ENCODE measurements at regions not wholly inside any gene's neighbourhood (a gene's known extent, or its start where the extent isn't known, plus 50 kb on each side); places are given as distances from the start of the nearest gene placed in this dataset.

- DNase-seq (ENCODE audit: low read depth, low spot score) = no peak
Observed at GRCh38 chr2:217479566-217479965, 523.2 kb downstream of the TNS1 start.

- peak; percentile 25 for DNase-seq (ENCODE audit: low read depth, low spot score)
Observed at GRCh38 chr2:217478831-217479455, 523.9 kb downstream of the TNS1 start.

GRCh38 chr2:217477583-217477982, 525.2 kb downstream of the TNS1 start:
- no peak for DNase-seq (ENCODE audit: low read depth, low spot score)

- no peak for DNase-seq (ENCODE audit: low read depth, low spot score)
Observed at GRCh38 chr2:217475791-217476190, 527.0 kb downstream of the TNS1 start.

GRCh38 chr2:217475101-217475500, 527.7 kb downstream of the TNS1 start:
- DNase-seq (ENCODE audit: low read depth, low spot score) = no peak

GRCh38 chr2:217471319-217471718, 531.5 kb downstream of the TNS1 start:
- DNase-seq (ENCODE audit: low read depth, low spot score) = no peak

GRCh38 chr2:217469203-217469810, 533.5 kb downstream of the TNS1 start:
- DNase-seq (ENCODE audit: low read depth, low spot score) = no peak

- no peak for DNase-seq (ENCODE audit: low read depth, low spot score)
Observed at GRCh38 chr2:217468042-217468830, 534.6 kb downstream of the TNS1 start.

- no peak for DNase-seq (ENCODE audit: low read depth, low spot score)
Observed at GRCh38 chr2:217467331-217467730, 535.5 kb downstream of the TNS1 start.

GRCh38 chr2:217466805-217467204, 536.0 kb downstream of the TNS1 start:
- no peak for DNase-seq (ENCODE audit: low read depth, low spot score)

- DNase-seq (ENCODE audit: low read depth, low spot score) = no peak
Observed at GRCh38 chr2:217466104-217466503, 536.7 kb downstream of the TNS1 start.

- no peak for DNase-seq (ENCODE audit: low read depth, low spot score)
Observed at GRCh38 chr2:217465100-217465499, 537.7 kb downstream of the TNS1 start.

GRCh38 chr2:217463402-217464075, 539.3 kb downstream of the TNS1 start:
- DNase-seq (ENCODE audit: low read depth, low spot score) = no peak

- DNase-seq (ENCODE audit: low read depth, low spot score) = no peak
Observed at GRCh38 chr2:217462121-217462520, 540.7 kb downstream of the TNS1 start.

GRCh38 chr2:217461674-217462073, 541.1 kb downstream of the TNS1 start:
- no peak for DNase-seq (ENCODE audit: low read depth, low spot score)

- no peak for DNase-seq (ENCODE audit: low read depth, low spot score)
Observed at GRCh38 chr2:217459680-217460405, 543.0 kb downstream of the TNS1 start.

GRCh38 chr2:217459016-217459415, 543.8 kb downstream of the TNS1 start:
- no peak for DNase-seq (ENCODE audit: low read depth, low spot score)

- DNase-seq (ENCODE audit: low read depth, low spot score) = no peak
Observed at GRCh38 chr2:217456016-217456415, 546.8 kb downstream of the TNS1 start.

GRCh38 chr2:217452928-217453327, 549.9 kb downstream of the TNS1 start:
- no peak for DNase-seq (ENCODE audit: low read depth, low spot score)

GRCh38 chr2:217451666-217452065, 551.1 kb downstream of the TNS1 start:
- no peak for DNase-seq (ENCODE audit: low read depth, low spot score)

- no peak for DNase-seq (ENCODE audit: low read depth, low spot score)
Observed at GRCh38 chr2:217449444-217449843, 553.4 kb downstream of the TNS1 start.

GRCh38 chr2:217448860-217449259, 553.9 kb downstream of the TNS1 start:
- DNase-seq (ENCODE audit: low read depth, low spot score) = no peak
